GM19043 (cell line): ENCODE measurements at regions not wholly inside any gene's neighbourhood (a gene's known extent, or its start where the extent isn't known, plus 50 kb on each side); places are given as distances from the start of the nearest gene placed in this dataset.

Experiments
- ATAC-seq: cut with Tn5 transposase; IDR thresholded peaks from one replicate; pipeline ENCODE4 v1.9.1; 2021; ENCODE audit warnings: low read depth; ENCODE audit not compliant: unreplicated experiment

GRCh38 chr2:145741181-145741580 lies 1221.3 kb upstream of the ZEB2 start:
- ATAC-seq = no peak

DNA sequence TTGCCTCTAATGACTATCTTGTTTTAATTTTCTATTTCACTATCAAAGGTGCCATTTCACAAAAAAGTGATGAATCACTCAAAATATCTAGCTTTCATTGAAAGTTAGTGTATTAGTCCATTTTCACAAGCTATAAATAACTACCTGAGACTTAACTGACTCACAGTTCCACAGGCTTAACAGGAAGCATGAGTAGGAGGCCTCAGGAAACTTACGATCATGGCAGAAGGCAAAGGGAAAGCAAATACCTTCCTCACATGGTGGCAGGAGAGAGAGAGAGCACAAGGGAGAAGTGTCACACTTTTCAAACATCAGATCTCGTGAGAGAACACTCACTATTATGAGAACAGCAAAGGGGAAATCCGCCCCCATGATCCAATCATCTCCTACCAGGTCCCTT lies 1220.4 kb upstream of the ZEB2 start:
- no peak for ATAC-seq

- peak; percentile 78 for ATAC-seq
Measured at GRCh38 chr2:145739681-145740080, 1219.8 kb upstream of the ZEB2 start.

GRCh38 chr2:145736871-145737270 lies 1217.0 kb upstream of the ZEB2 start:
- no peak for ATAC-seq

GRCh38 chr2:145731467-145731866 lies 1211.5 kb upstream of the ZEB2 start:
- no peak for ATAC-seq

GRCh38 chr2:145729993-145730770 lies 1210.3 kb upstream of the ZEB2 start:
- no peak for ATAC-seq

GRCh38 chr2:145729481-145729880 lies 1209.6 kb upstream of the ZEB2 start:
- no peak for ATAC-seq

DNA sequence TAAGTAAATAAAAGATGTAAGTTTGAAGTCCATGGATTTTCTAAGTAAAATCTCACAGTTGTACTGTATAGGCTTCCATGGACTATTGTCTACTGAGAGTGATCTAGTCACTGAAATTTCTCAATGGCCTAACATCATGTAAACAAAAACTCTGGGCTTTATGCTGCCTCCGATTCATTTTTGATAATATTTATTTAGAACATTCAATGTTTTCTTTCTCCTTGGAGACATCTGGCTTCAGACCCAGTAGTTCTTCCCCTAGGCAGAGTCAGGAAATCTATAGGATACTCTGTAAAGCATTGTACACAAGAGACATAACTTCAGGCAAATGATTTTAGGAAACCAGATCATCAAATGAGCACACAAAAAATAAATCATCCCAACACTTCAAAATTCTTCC lies 1208.6 kb upstream of the ZEB2 start:
- ATAC-seq = no peak

DNA sequence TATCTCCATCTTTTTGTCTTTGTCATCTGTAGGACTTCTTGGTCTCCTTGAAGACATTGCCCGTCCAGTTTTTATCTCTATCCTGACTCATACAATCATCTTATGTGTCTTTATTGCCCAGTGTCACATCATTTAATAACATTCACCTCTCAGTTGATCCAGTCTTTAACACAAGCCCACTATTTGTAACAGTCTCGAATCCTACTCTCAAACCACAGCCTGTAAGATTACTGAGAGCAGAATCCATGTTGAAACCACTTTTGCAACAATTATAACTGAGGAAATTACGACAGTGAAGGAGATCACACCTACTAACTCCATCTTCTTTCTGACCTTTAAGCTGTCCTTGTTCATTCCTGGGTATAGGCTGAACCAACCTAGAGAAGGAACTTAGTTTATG lies 1206.0 kb upstream of the ZEB2 start:
- no peak for ATAC-seq

DNA sequence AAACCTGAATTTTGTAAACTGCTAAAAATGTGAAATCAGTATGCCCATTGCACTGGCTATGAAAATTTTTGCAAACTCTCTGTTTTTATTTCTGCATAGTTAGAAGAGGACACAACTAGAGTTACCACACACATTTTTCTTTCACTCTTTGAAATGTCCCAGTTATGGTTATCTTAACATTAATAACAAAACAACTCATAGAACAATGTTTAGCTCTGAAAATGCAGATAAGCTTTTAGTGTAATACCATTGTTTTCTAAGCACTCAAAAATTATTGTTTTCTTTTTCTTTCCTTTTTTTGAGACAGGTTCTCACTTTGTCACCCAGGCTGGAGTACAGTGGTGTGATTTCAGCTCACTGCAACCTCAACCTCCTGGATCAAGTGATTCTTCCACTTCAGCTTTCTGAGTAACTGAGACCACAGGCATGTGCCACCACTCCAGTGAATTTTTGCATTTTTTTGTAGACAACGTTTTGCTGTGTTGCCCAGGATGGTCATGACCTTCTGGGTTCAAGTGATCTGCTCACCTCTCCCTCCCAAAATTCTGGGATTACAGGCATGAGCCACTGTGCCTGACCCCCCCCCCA lies 1204.5 kb upstream of the ZEB2 start:
- ATAC-seq = no peak

DNA sequence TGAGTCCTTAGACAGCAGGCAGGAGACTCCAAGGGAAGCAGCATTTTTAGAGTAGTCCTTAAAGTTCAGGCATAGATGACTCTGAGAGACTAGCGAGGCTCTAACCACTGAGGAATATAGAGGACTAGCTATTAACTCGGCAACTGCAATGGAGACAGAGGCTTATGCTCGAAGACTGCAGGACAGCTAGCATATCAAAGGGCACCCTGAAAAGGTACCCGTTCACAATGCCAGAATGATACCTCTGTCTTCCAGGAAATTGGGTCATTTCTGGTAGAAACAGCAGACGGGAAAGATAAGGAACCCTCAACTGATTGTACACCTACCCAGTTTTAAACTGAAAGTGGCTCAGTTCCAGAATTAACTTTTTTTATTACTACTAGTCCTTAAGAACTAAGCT lies 1204.0 kb upstream of the ZEB2 start:
- ATAC-seq = no peak

GRCh38 chr2:145721681-145722080 lies 1201.8 kb upstream of the ZEB2 start:
- ATAC-seq = no peak

DNA sequence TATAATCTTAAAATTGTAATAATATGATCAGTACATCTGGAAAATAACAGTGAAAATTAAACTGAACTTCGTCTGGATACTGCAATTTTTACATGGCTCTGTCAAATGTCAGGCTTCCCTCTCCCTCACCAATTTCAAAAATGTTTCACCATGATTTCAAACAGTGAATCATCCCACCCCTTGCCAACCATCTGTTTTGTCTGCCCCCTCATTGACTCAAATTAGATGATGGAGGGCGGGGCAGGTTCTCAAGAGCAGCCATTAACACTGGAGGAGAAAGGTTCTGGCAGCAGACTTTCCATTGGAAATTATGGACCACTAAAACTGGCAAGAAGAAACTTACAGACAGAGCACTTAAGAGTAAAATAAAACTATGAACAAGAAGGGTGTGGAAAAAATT lies 1195.7 kb upstream of the ZEB2 start:
- ATAC-seq = no peak

DNA sequence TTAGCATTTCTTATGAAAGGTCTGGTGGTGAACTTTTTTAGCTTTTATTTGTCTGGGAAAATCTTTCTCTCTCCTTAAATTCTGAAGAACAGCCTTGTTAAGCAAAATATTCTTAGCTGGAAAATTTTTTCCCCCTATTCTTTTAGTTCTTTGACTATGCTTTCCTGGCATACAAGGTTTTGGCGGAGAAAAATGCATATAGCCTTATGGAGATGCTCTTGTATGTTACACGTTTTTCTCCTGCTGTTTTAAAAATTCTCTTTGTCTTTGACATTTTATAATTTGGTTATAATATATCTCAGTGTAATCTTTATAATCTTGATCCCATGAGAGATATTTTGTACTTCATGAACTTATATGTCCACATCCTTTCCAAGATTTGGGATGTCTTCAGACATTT lies 1190.4 kb upstream of the ZEB2 start:
- no peak for ATAC-seq

- no peak for ATAC-seq
Measured at GRCh38 chr2:145702305-145702704, 1182.4 kb upstream of the ZEB2 start.

DNA sequence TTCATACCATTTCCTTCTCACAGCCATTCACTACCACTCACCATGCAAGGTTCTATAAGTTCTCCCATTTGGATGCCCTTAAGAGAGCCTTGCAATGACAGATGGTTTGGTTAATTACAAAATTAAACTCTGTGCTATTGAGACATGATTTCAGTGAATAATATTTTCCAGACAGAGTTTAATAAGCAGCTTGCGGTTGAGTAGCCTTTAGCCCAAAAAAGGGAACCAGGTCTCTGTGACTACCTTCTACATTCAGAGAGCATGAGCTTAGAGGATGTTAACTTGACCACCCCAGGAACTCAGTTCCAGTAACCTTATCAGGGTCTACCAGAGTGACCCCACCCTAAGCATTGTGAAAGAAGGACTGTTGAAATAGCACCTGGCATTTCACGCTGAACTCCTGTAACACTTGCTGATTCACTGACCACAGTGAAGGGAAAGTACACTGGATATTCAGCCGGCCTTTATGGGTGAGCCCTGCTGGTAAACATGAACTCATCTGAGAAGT lies 1173.1 kb upstream of the ZEB2 start:
- peak; percentile 88 for ATAC-seq

GRCh38 chr2:145691659-145692058 lies 1171.7 kb upstream of the ZEB2 start:
- no peak for ATAC-seq

DNA sequence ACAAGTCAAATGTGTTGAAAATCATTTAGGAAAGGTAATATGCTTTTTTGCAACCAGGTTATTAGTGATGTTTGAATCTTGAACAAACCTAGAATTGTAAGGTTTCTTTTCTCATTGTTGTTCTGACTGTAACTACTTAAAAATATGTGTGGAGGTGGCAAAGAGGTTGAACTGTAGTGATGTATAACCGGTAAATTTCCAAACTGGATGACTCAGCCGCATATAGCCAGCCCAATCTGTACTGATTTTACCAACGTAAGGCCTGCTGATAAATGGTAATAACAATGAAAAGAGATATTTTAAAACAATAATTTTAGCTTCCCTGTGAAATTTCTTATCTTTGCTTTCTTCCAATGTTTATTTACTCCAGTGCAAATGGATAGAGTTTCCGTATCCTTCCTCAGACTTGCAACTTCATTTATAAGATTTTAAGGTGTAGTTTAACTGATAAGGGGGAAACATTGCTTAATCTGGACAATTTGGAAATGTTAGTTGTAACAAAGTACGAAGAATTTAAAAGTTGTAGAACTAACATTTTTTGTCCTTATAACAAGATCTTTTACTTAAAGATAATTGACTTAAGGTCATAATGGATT lies 1170.4 kb upstream of the ZEB2 start:
- no peak for ATAC-seq

GRCh38 chr2:145689277-145689676 lies 1169.4 kb upstream of the ZEB2 start:
- ATAC-seq = no peak

- ATAC-seq = no peak
Measured at GRCh38 chr2:145688156-145688555, 1168.2 kb upstream of the ZEB2 start.

GRCh38 chr2:145687442-145688134 lies 1167.7 kb upstream of the ZEB2 start:
- ATAC-seq = no peak
